CD14-positive monocyte (primary cell): ENCODE measurements at regions not wholly inside any gene's neighbourhood (a gene's known extent, or its start where the extent isn't known, plus 50 kb on each side); places are given as distances from the start of the nearest gene placed in this dataset.

ENCODE experiments used
- DNase-seq, 3 donors: peaks; one replicate each; pipeline ENCODE4 v3.0.0-alpha.2; 2011 to 2022
- H2AFZ ChIP-seq: 2 replicates; pipeline ENCODE4 v1.6.0; 2012; ENCODE audit warnings: mild to moderate bottlenecking, low read depth, low read length, inconsistent platforms; ENCODE audit not compliant: insufficient read depth, poor library complexity, severe bottlenecking
- H3K27ac ChIP-seq, 2 donors: 1 replicate in 1 of 2; 2 replicates in 1 of 2; pipeline ENCODE4 v1.5.1; 2012 to 2013; ENCODE audit warnings: low read length in 2 of 2, control low read depth in 1 of 2, inconsistent platforms in 1 of 2, low read depth in 1 of 2, mild to moderate bottlenecking in 1 of 2
- H3K27me3 ChIP-seq, 2 donors: one replicate each; pipeline versions ENCODE4 v1.6.0 to v1.6.1; 2011 to 2013; ENCODE audit warnings: low read length in 2 of 2; ENCODE audit not compliant: control insufficient read depth in 2 of 2, insufficient read depth in 2 of 2
- H3K36me3 ChIP-seq, 2 donors: replicated peaks in 1 of 2; 1 replicate in 1 of 2; 2 replicates in 1 of 2; pipeline versions ENCODE4 v1.5.1 to v1.6.1; 2012 to 2013; ENCODE audit warnings: low read length in 2 of 2, control low read depth in 1 of 2, inconsistent platforms in 1 of 2, mild to moderate bottlenecking in 1 of 2; ENCODE audit not compliant: insufficient read depth in 2 of 2, control insufficient read depth in 1 of 2
- H3K4me1 ChIP-seq, 2 donors: 1 replicate in 1 of 2; 2 replicates in 1 of 2; pipeline versions ENCODE4 v1.5.1 to v1.6.1; 2012 to 2013; ENCODE audit warnings: low read length in 2 of 2, control low read depth in 1 of 2, inconsistent platforms in 1 of 2, mild to moderate bottlenecking in 1 of 2, moderate library complexity in 1 of 2; ENCODE audit not compliant: insufficient read depth in 2 of 2, control insufficient read depth in 1 of 2
- H3K4me2 ChIP-seq: replicated peaks from 2 replicates; pipeline ENCODE3; 2012; ENCODE audit warnings: low read length, moderate library complexity, mild to moderate bottlenecking; ENCODE audit not compliant: poor library complexity, severe bottlenecking; ENCODE audit errors: extremely low read depth
- H3K4me3 ChIP-seq, 3 experiments: fragments of 200-600 bp in 1 of 3; sonication (generic) in 1 of 3; replicated peaks in 1 of 3; 1 replicate in 2 of 3; 2 replicates in 1 of 3; pipeline ENCODE4 v1.5.1; 2011 to 2013; ENCODE audit warnings: low read length in 3 of 3, mild to moderate bottlenecking in 3 of 3, control low read depth in 2 of 3, low read depth in 2 of 3, inconsistent platforms in 1 of 3, moderate library complexity in 1 of 3
- H3K79me2 ChIP-seq: 2 replicates; pipeline ENCODE4 v1.6.0; 2012; ENCODE audit warnings: mild to moderate bottlenecking, control low read depth, inconsistent platforms, low read length, moderate library complexity; ENCODE audit not compliant: insufficient read depth
- H3K9ac ChIP-seq: 2 replicates; pipeline ENCODE4 v1.6.0; 2017; ENCODE audit warnings: low read length, mild to moderate bottlenecking; ENCODE audit not compliant: insufficient read depth, poor library complexity, severe bottlenecking
- H3K9me3 ChIP-seq, 2 donors: replicated peaks in 1 of 2; 1 replicate in 1 of 2; 2 replicates in 1 of 2; pipeline versions ENCODE4 v1.5.1 to v1.6.1; 2012 to 2013; ENCODE audit warnings: low read length in 2 of 2, control low read depth in 1 of 2; ENCODE audit not compliant: control insufficient read depth in 1 of 2, insufficient read depth in 1 of 2
- H4K20me1 ChIP-seq: 2 replicates; pipeline ENCODE4 v1.6.0; 2012; ENCODE audit warnings: mild to moderate bottlenecking, low read length, control low read depth, moderate library complexity; ENCODE audit not compliant: insufficient read depth
- H3K27ac Mint-ChIP-seq, 7 donors: one replicate each; pipeline ENCODE4 v1.8.0; 2020; ENCODE audit warnings: mild to moderate bottlenecking in 7 of 7, mixed read lengths in 7 of 7, moderate library complexity in 6 of 7, inconsistent platforms in 2 of 7
- H3K27me3 Mint-ChIP-seq, 3 donors: one replicate each; pipeline ENCODE4 v1.8.0; 2021 to 2022; ENCODE audit warnings: low read depth in 3 of 3, mild to moderate bottlenecking in 3 of 3, mixed read lengths in 3 of 3, moderate library complexity in 3 of 3, inconsistent platforms in 1 of 3
- H3K36me3 Mint-ChIP-seq, 2 donors: one replicate each; pipeline ENCODE4 v1.8.0; 2020; ENCODE audit warnings: mixed read lengths in 2 of 2, inconsistent platforms in 1 of 2, mild to moderate bottlenecking in 1 of 2
- H3K4me1 Mint-ChIP-seq: one replicate; pipeline ENCODE4 v1.8.0; 2020; ENCODE audit warnings: mild to moderate bottlenecking, mixed read lengths
- H3K4me3 Mint-ChIP-seq, 2 donors: one replicate each; pipeline ENCODE4 v1.8.0; 2020; ENCODE audit warnings: mild to moderate bottlenecking in 2 of 2, mixed read lengths in 2 of 2, moderate library complexity in 1 of 2
- H3K9me3 Mint-ChIP-seq, 7 donors: one replicate each; pipeline ENCODE4 v1.8.0; 2020 to 2022; ENCODE audit warnings: mixed read lengths in 7 of 7, mild to moderate bottlenecking in 6 of 7, moderate library complexity in 6 of 7, inconsistent platforms in 2 of 7
- CTCF ChIP-seq: fragments of 200-600 bp; IDR thresholded peaks from one replicate; pipeline ENCODE4 v1.8.0; 2022; ENCODE audit warnings: antibody characterized with exemption, mild to moderate bottlenecking
- WGBS: methylation state at CpG from one replicate; pipeline ENCODE4 v1.1.5; 2013; ENCODE audit warnings: missing lambda C conversion rate; ENCODE audit not compliant: insufficient coverage; 5-methylcytosine and 5-hydroxymethylcytosine counted together
- intact Hi-C, 2 donors: fragments of 100-400 bp; cut with micrococcal nuclease; formaldehyde crosslinking; loops; one replicate each; pipeline versions ENCODE4 v1.15.0 to v1.15.1; 2023

GRCh38 chr3:105944721-105945120 lies 75.9 kb upstream of the CBLB start:
- Histone ChIP-seq H3K27me3 (no peaks in the 10 kb centered on the region), H2AFZ (no peak overlapping the region), H3K4me2 (no peak overlapping the region), H3K27ac (no peak overlapping the region), H3K9ac (no peak overlapping the region), H3K4me1 (no peaks in the 10 kb centered on the region), H3K4me3 (no peak overlapping the region), H3K36me3 (no peaks in the 10 kb centered on the region), H4K20me1 (no peaks in the 10 kb centered on the region), H3K9me3 (no peaks in the 10 kb centered on the region), H3K79me2 (no peaks in the 10 kb centered on the region)
- no peak for TF ChIP-seq CTCF
- DNase-seq = no peak
- 100% methylated on average over 1 of the region's 3 CpGs for WGBS
- H3K9me3 Mint-ChIP-seq = peaks cover 0 to 10% (median 5%) of the 10 kb centered on the region in 7 donors
- H3K4me1 Mint-ChIP-seq = no peaks in the 10 kb centered on the region
- H3K36me3 Mint-ChIP-seq = no peaks in the 10 kb centered on the region
- no peak overlapping the region for H3K27ac Mint-ChIP-seq
- H3K27me3 Mint-ChIP-seq = no peaks in the 10 kb centered on the region
- intact Hi-C loops = no loop called here
- no peak overlapping the region for H3K4me3 Mint-ChIP-seq

- Histone ChIP-seq H3K4me3 (no peak overlapping the region), H4K20me1 (no peaks in the 10 kb centered on the region), H3K79me2 (no peaks in the 10 kb centered on the region), H3K27ac (no peak overlapping the region), H3K36me3 (no peaks in the 10 kb centered on the region), H3K27me3 (no peaks in the 10 kb centered on the region), H3K4me1 (no peaks in the 10 kb centered on the region), H3K4me2 (no peak overlapping the region), H2AFZ (no peak overlapping the region), H3K9ac (no peak overlapping the region), H3K9me3 (no peaks in the 10 kb centered on the region)
- Mint-ChIP-seq H3K4me1 (no peaks in the 10 kb centered on the region), H3K27me3 (peaks cover 0 to 2% (median 0%) of the 10 kb centered on the region in 3 donors), H3K9me3 (peaks cover 0 to 5% (median 2%) of the 10 kb centered on the region in 7 donors), H3K36me3 (no peaks in the 10 kb centered on the region), H3K4me3 (no peak overlapping the region), H3K27ac (no peak overlapping the region)
- no CpG with 5 or more reads among the region's 2 CpGs for WGBS
- TF ChIP-seq CTCF = no peak
- intact Hi-C loops = no loop called here
- DNase-seq = no peak
These were observed 79.3 kb upstream of the CBLB start for GRCh38 chr3:105948101-105948500.
